Astrocyte of the spinal cord (primary cell): ENCODE measurements at regions not wholly inside any gene's neighbourhood (a gene's known extent, or its start where the extent isn't known, plus 50 kb on each side); places are given as distances from the start of the nearest gene placed in this dataset.

Experiments used
- DNase-seq: peaks from one replicate; pipeline ENCODE4 v3.0.0; 2011; ENCODE audit warnings: low read depth, low spot score
- H3K4me3 ChIP-seq: 2 replicates; pipeline ENCODE4 v1.5.1; 2011; ENCODE audit warnings: low read depth, mild to moderate bottlenecking, low read length, moderate library complexity
- CTCF ChIP-seq: IDR thresholded peaks from 2 replicates; pipeline ENCODE4 v1.5.1; 2012; ENCODE audit warnings: low read depth, mild to moderate bottlenecking, low read length, inconsistent platforms
- in situ Hi-C: cut with HindIII; loops from 2 replicates; pipeline ENCODE4 v1.10.0; 2017; ENCODE audit warnings: low sequenced_read_pairs

- DNase-seq, result no peak
- H3K4me3 ChIP-seq, result no peak overlapping the region
- TF ChIP-seq CTCF, result no peak
- in situ Hi-C loops, result no loop called here
These were observed 211.8 kb upstream of the DPH6 start for GRCh38 chr15:35757765-35758164.

GRCh38 chr15:35764661-35765519, 218.9 kb upstream of the DPH6 start:
- no peak for DNase-seq
- no peak for TF ChIP-seq CTCF
- H3K4me3 ChIP-seq, result no peak overlapping the region
- in situ Hi-C loops, result no loop called here

- no peak for DNase-seq
- no peak for TF ChIP-seq CTCF
- in situ Hi-C loops, result no loop called here
- no peak overlapping the region for H3K4me3 ChIP-seq
These were observed 223.0 kb upstream of the DPH6 start for GRCh38 chr15:35768949-35769348.

- no peak for TF ChIP-seq CTCF
- DNase-seq, result no peak
- H3K4me3 ChIP-seq, result no peak overlapping the region
- in situ Hi-C loops, result no loop called here
These were observed 223.7 kb upstream of the DPH6 start for GRCh38 chr15:35769656-35770055.

- no peak for DNase-seq
- no peak overlapping the region for H3K4me3 ChIP-seq
- TF ChIP-seq CTCF, result no peak
- in situ Hi-C loops, result no loop called here
These were observed 225.9 kb upstream of the DPH6 start for GRCh38 chr15:35771746-35772442.

- no peak overlapping the region for H3K4me3 ChIP-seq
- in situ Hi-C loops, result no loop called here
These were observed 228.7 kb upstream of the DPH6 start for GRCh38 chr15:35774653-35775052.

More at GRCh38 chr15:35774653-35775052, 228.7 kb upstream of the DPH6 start:
- TF ChIP-seq CTCF, result no peak
- no peak for DNase-seq
